Lower lobe of right lung (tissue), 2 donors: ENCODE measurements at regions not wholly inside any gene's neighbourhood (a gene's known extent, or its start where the extent isn't known, plus 50 kb on each side); places are given as distances from the start of the nearest gene placed in this dataset.

Experiments used
- ATAC-seq, 2 donors: fragments of 200-7000 bp; cut with Tn5 transposase; one replicate each; pipeline ENCODE4 v1.9.1; 2020 to 2022; ENCODE audit warnings: mild to moderate bottlenecking in 2 of 2, moderate library complexity in 2 of 2
- DNase-seq: peaks from one replicate; pipeline ENCODE4 v3.0.0-alpha.2; 2020
- H3K27ac ChIP-seq: fragments of 200-600 bp; one replicate; pipeline ENCODE4 v1.8.0; 2022
- H3K27me3 ChIP-seq: fragments of 200-600 bp; one replicate; pipeline ENCODE4 v1.8.0; 2022; ENCODE audit warnings: low read depth
- H3K36me3 ChIP-seq: fragments of 200-600 bp; one replicate; pipeline ENCODE4 v1.8.0; 2022; ENCODE audit warnings: mild to moderate bottlenecking
- H3K4me1 ChIP-seq: fragments of 200-600 bp; one replicate; pipeline ENCODE4 v1.8.0; 2022
- H3K4me3 ChIP-seq: fragments of 200-600 bp; one replicate; pipeline ENCODE4 v1.8.0; 2022; ENCODE audit warnings: mild to moderate bottlenecking
- H3K9me3 ChIP-seq: fragments of 200-600 bp; one replicate; pipeline ENCODE4 v1.8.0; 2022
- intact Hi-C: fragments of 100-400 bp; cut with DNase I; formaldehyde crosslinking; loops from one replicate; pipeline ENCODE4 v1.11.0; 2022
- TF ChIP-seq, protein P1 (sequence below): fragments of 200-600 bp; IDR thresholded peaks from one replicate; pipeline ENCODE4 v1.8.0; 2022; ENCODE audit warnings: antibody characterized with exemption, mild to moderate bottlenecking
- donor health status: DM: no; HTN: yes; CAD: no; lungs with severe emphysema.

GRCh38 chr6:80674669-80675068 lies 568.2 kb downstream of the BCKDHB start:
- Histone ChIP-seq H3K36me3 (no peaks in the 10 kb centered on the region), H3K4me1 (no peaks in the 10 kb centered on the region), H3K9me3 (no peaks in the 10 kb centered on the region), H3K27me3 (no peaks in the 10 kb centered on the region), H3K27ac (no peak overlapping the region), H3K4me3 (no peak overlapping the region)
- intact Hi-C loops: no loop called here
- ATAC-seq (no peak), DNase-seq (no peak)
- TF ChIP-seq, protein P1, sequence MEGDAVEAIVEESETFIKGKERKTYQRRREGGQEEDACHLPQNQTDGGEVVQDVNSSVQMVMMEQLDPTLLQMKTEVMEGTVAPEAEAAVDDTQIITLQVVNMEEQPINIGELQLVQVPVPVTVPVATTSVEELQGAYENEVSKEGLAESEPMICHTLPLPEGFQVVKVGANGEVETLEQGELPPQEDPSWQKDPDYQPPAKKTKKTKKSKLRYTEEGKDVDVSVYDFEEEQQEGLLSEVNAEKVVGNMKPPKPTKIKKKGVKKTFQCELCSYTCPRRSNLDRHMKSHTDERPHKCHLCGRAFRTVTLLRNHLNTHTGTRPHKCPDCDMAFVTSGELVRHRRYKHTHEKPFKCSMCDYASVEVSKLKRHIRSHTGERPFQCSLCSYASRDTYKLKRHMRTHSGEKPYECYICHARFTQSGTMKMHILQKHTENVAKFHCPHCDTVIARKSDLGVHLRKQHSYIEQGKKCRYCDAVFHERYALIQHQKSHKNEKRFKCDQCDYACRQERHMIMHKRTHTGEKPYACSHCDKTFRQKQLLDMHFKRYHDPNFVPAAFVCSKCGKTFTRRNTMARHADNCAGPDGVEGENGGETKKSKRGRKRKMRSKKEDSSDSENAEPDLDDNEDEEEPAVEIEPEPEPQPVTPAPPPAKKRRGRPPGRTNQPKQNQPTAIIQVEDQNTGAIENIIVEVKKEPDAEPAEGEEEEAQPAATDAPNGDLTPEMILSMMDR: no peak

DNA sequence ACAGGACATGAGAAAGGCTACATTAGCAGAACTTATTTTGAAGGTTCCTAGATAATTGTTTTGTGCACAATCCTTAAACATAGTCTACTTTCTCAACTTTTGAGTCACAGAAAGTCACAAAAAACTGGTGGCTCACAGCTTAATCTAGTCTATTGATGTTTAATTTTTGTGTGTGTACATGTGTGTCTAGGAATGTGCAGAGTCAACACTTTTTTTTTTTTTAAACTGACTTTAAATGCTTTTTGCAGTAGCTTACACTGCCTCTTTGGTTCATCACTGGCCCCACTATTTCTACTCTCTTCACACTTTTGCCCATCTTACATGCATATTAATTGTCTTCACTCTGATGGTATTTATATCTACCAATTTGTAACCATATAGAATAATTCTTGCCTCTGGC lies 566.9 kb downstream of the BCKDHB start:
- Histone ChIP-seq H3K27me3 (no peaks in the 10 kb centered on the region), H3K4me1 (no peaks in the 10 kb centered on the region), H3K27ac (no peak overlapping the region), H3K36me3 (no peaks in the 10 kb centered on the region), H3K9me3 (no peaks in the 10 kb centered on the region), H3K4me3 (no peak overlapping the region)
- intact Hi-C loops: no loop called here
- DNase-seq (no peak), ATAC-seq (no peak)
- TF ChIP-seq, protein P1: no peak

GRCh38 chr6:80667006-80667405 lies 560.5 kb downstream of the BCKDHB start:
- Histone ChIP-seq H3K9me3 (no peaks in the 10 kb centered on the region), H3K27ac (no peak overlapping the region), H3K4me1 (no peaks in the 10 kb centered on the region), H3K27me3 (no peaks in the 10 kb centered on the region), H3K36me3 (no peaks in the 10 kb centered on the region), H3K4me3 (no peak overlapping the region)
- DNase-seq (no peak), ATAC-seq (no peak)
- intact Hi-C loops: no loop called here
- TF ChIP-seq, protein P1: no peak

GRCh38 chr6:80658926-80659325 lies 552.5 kb downstream of the BCKDHB start:
- H3K9me3 ChIP-seq: no peaks in the 10 kb centered on the region
- intact Hi-C loops: no loop called here
- DNase-seq: no peak
- H3K4me1 ChIP-seq: no peaks in the 10 kb centered on the region
- TF ChIP-seq, protein P1: no peak
- ATAC-seq: no peak
- H3K4me3 ChIP-seq: no peak overlapping the region
- H3K27me3 ChIP-seq: no peaks in the 10 kb centered on the region
- no peak overlapping the region for H3K27ac ChIP-seq
- no peaks in the 10 kb centered on the region for H3K36me3 ChIP-seq

DNA sequence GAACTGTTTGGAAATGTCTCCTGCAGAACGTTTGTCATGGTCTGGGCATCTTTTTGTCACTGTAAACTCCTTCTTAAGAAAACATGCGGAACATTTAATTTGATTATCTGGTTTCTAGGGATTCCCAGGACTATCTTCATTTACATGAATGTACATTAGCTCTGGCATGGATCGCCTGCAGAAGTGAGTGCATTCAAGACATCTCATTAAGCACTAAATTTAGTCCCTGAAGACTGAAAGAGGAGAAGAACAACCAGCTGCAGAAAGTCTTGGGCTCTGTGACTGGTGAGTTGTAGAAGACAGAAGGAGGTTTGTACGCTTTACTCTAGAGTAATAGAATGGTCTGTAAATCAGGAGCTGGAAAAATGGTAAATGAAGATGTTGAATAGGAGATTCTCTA lies 540.7 kb downstream of the BCKDHB start:
- no peaks in the 10 kb centered on the region for H3K27me3 ChIP-seq
- no peak for ATAC-seq
- DNase-seq: no peak
- intact Hi-C loops: no loop called here
- H3K36me3 ChIP-seq: no peaks in the 10 kb centered on the region
- no peak overlapping the region for H3K27ac ChIP-seq
- peaks cover 7% of the 10 kb centered on the region for H3K9me3 ChIP-seq
- TF ChIP-seq, protein P1: no peak
- no peak overlapping the region for H3K4me3 ChIP-seq
- H3K4me1 ChIP-seq: no peaks in the 10 kb centered on the region

DNA sequence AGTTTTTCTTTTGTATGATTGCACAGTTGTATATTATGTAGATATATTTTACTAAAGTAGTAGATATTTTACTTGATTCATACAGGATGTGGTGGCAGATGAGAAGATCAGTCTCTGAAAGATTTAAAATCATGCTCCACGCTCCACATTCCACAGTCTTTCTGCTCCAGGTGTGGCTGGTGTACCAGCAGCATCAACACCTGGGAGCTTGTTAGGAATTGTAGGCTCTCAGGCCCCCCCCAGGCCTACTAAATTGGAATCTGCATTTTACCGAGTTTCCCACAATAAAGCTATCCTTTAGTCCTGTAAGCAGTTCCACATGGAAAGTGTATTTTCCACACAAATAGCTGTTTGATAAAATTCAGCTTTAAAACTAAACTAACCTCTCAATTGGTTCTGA lies 537.4 kb downstream of the BCKDHB start:
- no peaks in the 10 kb centered on the region for H3K27me3 ChIP-seq
- peaks cover 7% of the 10 kb centered on the region for H3K9me3 ChIP-seq
- H3K27ac ChIP-seq: no peak overlapping the region
- no peak overlapping the region for H3K4me3 ChIP-seq
- TF ChIP-seq, protein P1: no peak
- intact Hi-C loops: no loop called here
- H3K36me3 ChIP-seq: no peaks in the 10 kb centered on the region
- no peak for DNase-seq
- no peak for ATAC-seq
- no peaks in the 10 kb centered on the region for H3K4me1 ChIP-seq
